IMR-90 (cell line): ENCODE measurements at regions not wholly inside any gene's neighbourhood (a gene's known extent, or its start where the extent isn't known, plus 50 kb on each side); places are given as distances from the start of the nearest gene placed in this dataset.

Experiments used
- ATAC-seq: fragments of 200-7000 bp; cut with Tn5 transposase; 2 replicates; pipeline ENCODE4 v1.9.1; 2020; ENCODE audit warnings: low read depth, mild to moderate bottlenecking, moderate library complexity
- BruUV-seq: library from RNA; stranded (reverse); fragments of 400-500 nt; replicated peaks from 2 replicates; lab custom pipeline; 2021; lab: Mats Ljungman, UMichigan
- CTCF ChIA-PET: fragments of 300-600 bp; formaldehyde crosslinking; extraction: SDS; loops from one replicate; lab custom pipeline; 2021; ENCODE audit warnings: antibody characterized with exemption; lab: Yijun Ruan, JAX
- POLR2A ChIA-PET: fragments of 300-600 bp; sonication (Branson Sonifier 250); formaldehyde crosslinking; loops from one replicate; lab custom pipeline; 2022; ENCODE audit warnings: antibody characterized with exemption; ENCODE audit not compliant: unreplicated experiment; lab: Charles Lee
- DNase-seq: peaks from one replicate; pipeline ENCODE4 v3.0.0; 2013
- H2AFZ ChIP-seq: replicated peaks from 2 replicates; pipeline ENCODE3; 2013; ENCODE audit warnings: low read length, mild to moderate bottlenecking; ENCODE audit not compliant: poor library complexity
- H2AK5ac ChIP-seq: 2 replicates; pipeline ENCODE4 v1.6.1; 2013; ENCODE audit warnings: low read depth, low read length, inconsistent platforms
- H2AK9ac ChIP-seq: replicated peaks from 2 replicates; pipeline ENCODE3; 2013; ENCODE audit warnings: mild to moderate bottlenecking, low read depth, low read length, moderate library complexity; ENCODE audit not compliant: poor library complexity
- H2BK120ac ChIP-seq: 2 replicates; pipeline ENCODE4 v1.6.1; 2013; ENCODE audit warnings: low read depth, low read length, inconsistent platforms
- H2BK15ac ChIP-seq: 3 replicates; pipeline ENCODE4 v1.6.1; 2013; ENCODE audit warnings: low read depth, low read length, inconsistent platforms
- H2BK20ac ChIP-seq: 2 replicates; pipeline ENCODE4 v1.6.1; 2013; ENCODE audit warnings: low read depth, mild to moderate bottlenecking, inconsistent platforms, low read length, moderate library complexity
- H2BK5ac ChIP-seq: 2 replicates; pipeline ENCODE4 v1.6.1; 2013; ENCODE audit warnings: mild to moderate bottlenecking, low read depth, low read length, inconsistent platforms; ENCODE audit not compliant: poor library complexity, severe bottlenecking
- H3K14ac ChIP-seq: replicated peaks from 2 replicates; pipeline ENCODE4 v1.6.1; 2013; ENCODE audit warnings: low read depth, low read length, inconsistent platforms
- H3K18ac ChIP-seq: 2 replicates; pipeline ENCODE4 v1.6.1; 2013; ENCODE audit warnings: low read depth, low read length, control low read depth
- H3K23ac ChIP-seq: 2 replicates; pipeline ENCODE4 v1.6.1; 2013; ENCODE audit warnings: low read depth, low read length, inconsistent platforms
- H3K27ac ChIP-seq: 2 replicates; pipeline ENCODE4 v1.5.1; 2013; ENCODE audit warnings: mild to moderate bottlenecking, control low read depth, low read length; ENCODE audit not compliant: insufficient read depth
- H3K27me3 ChIP-seq: 2 replicates; pipeline ENCODE4 v1.6.1; 2013; ENCODE audit warnings: low read length; ENCODE audit not compliant: control insufficient read depth, insufficient read depth
- H3K36me3 ChIP-seq: 2 replicates; pipeline ENCODE4 v1.6.1; 2013; ENCODE audit warnings: low read length, mixed read lengths; ENCODE audit not compliant: control insufficient read depth, insufficient read depth
- H3K4ac ChIP-seq: 2 replicates; pipeline ENCODE4 v1.6.1; 2013; ENCODE audit warnings: low read depth, low read length, inconsistent platforms
- H3K4me1 ChIP-seq: 2 replicates; pipeline ENCODE4 v1.6.1; 2013; ENCODE audit warnings: low read length, mixed read lengths; ENCODE audit not compliant: control insufficient read depth, insufficient read depth
- H3K4me2 ChIP-seq: 2 replicates; pipeline ENCODE4 v1.6.1; 2013; ENCODE audit warnings: low read depth, mild to moderate bottlenecking, control low read depth, low read length, moderate library complexity
- H3K4me3 ChIP-seq: 2 replicates; pipeline ENCODE4 v1.5.1; 2013; ENCODE audit warnings: low read depth, mild to moderate bottlenecking, control low read depth, low read length, moderate library complexity; ENCODE audit not compliant: insufficient read depth
- H3K56ac ChIP-seq: 2 replicates; pipeline ENCODE4 v1.6.1; 2013; ENCODE audit warnings: low read length, inconsistent platforms; ENCODE audit not compliant: insufficient read depth; ENCODE audit errors: extremely low read depth
- H3K79me1 ChIP-seq, 2 experiments: 2 replicates each; pipeline ENCODE4 v1.6.1; 2013; ENCODE audit warnings: low read length in 2 of 2, inconsistent platforms in 1 of 2, low read depth in 1 of 2
- H3K9ac ChIP-seq: 2 replicates; pipeline ENCODE4 v1.6.1; 2013; ENCODE audit warnings: low read depth, low read length, control low read depth
- H3K9me1 ChIP-seq: 2 replicates; pipeline ENCODE4 v1.6.1; 2013; ENCODE audit warnings: low read length, inconsistent platforms; ENCODE audit not compliant: insufficient read depth
- H3K9me3 ChIP-seq: 2 replicates; pipeline ENCODE4 v1.6.1; 2013; ENCODE audit warnings: low read length; ENCODE audit not compliant: control insufficient read depth, insufficient read depth
- H4K20me1 ChIP-seq: 2 replicates; pipeline ENCODE4 v1.6.1; 2013; ENCODE audit warnings: low read length, inconsistent platforms; ENCODE audit not compliant: insufficient read depth
- H4K5ac ChIP-seq: 2 replicates; pipeline ENCODE4 v1.6.1; 2013; ENCODE audit warnings: mild to moderate bottlenecking, low read depth, low read length, control low read depth
- H4K8ac ChIP-seq, 2 experiments: 2 replicates each; pipeline ENCODE4 v1.6.1; 2013; ENCODE audit warnings: low read depth in 2 of 2, low read length in 2 of 2, control low read depth in 1 of 2, inconsistent platforms in 1 of 2
- H4K91ac ChIP-seq: 2 replicates; pipeline ENCODE4 v1.6.1; 2013; ENCODE audit warnings: low read depth, low read length, inconsistent platforms; ENCODE audit not compliant: insufficient read depth
- BHLHE40 ChIP-seq: fragments of 150-350 bp; IDR thresholded peaks from 2 replicates; pipeline ENCODE4 v1.6.1; 2016; ENCODE audit warnings: mild to moderate bottlenecking, low read depth, low read length
- FOS ChIP-seq: fragments of 150-350 bp; IDR thresholded peaks from 2 replicates; pipeline ENCODE4 v1.6.1; 2016; ENCODE audit warnings: low read depth, low read length
- MAFK ChIP-seq: IDR thresholded peaks from 2 replicates; pipeline ENCODE4 v1.6.1; 2012; ENCODE audit warnings: low read depth, low read length, improper control_type of control experiment
- MAZ ChIP-seq: IDR thresholded peaks from 2 replicates; pipeline ENCODE4 v1.6.1; 2012; ENCODE audit warnings: low read depth, mild to moderate bottlenecking, low read length, improper control_type of control experiment, moderate library complexity, borderline replicate concordance
- POLR2A ChIP-seq: IDR thresholded peaks from 2 replicates; pipeline ENCODE4 v1.6.1; 2012; ENCODE audit warnings: mild to moderate bottlenecking, low read depth, low read length
- WGBS, 2 experiments: methylation state at CpG; one replicate each; pipeline versions ENCODE4 v1.1.5 to v1.1.7; 2013; ENCODE audit warnings: missing lambda C conversion rate in 2 of 2; ENCODE audit not compliant: insufficient read length in 1 of 2; ENCODE audit errors: extremely low coverage in 2 of 2; 5-methylcytosine and 5-hydroxymethylcytosine counted together
- dilution Hi-C: fragments of 300-500 bp; cut with HindIII; formaldehyde crosslinking; loops from one replicate; pipeline ENCODE4 v1.14.3; 2018; ENCODE audit warnings: low sequenced_read_pairs; ENCODE audit not compliant: unreplicated experiment
- in situ Hi-C: fragments of 300-500 bp; cut with MboI; formaldehyde crosslinking; loops from 3 replicates; pipeline ENCODE4 v1.14.3; 2019; ENCODE audit warnings: low sequenced_read_pairs, inconsistent platforms, mixed read lengths
- intact Hi-C: fragments of 100-400 bp; cut with micrococcal nuclease; formaldehyde crosslinking; loops from 2 replicates; pipeline ENCODE4 v1.10.0; 2022
- TF ChIP-seq, protein P1 (sequence below): fragments of 150-350 bp; IDR thresholded peaks from 2 replicates; pipeline ENCODE4 v1.6.1; 2017; ENCODE audit warnings: mild to moderate bottlenecking, antibody characterized with exemption, low read length, low read depth
- TF ChIP-seq, protein P2 (sequence below): conservative IDR thresholded peaks from 2 replicates; pipeline ENCODE4 v1.5.1; 2012; ENCODE audit warnings: mild to moderate bottlenecking, low read depth, low read length, improper control_type of control experiment

DNA sequence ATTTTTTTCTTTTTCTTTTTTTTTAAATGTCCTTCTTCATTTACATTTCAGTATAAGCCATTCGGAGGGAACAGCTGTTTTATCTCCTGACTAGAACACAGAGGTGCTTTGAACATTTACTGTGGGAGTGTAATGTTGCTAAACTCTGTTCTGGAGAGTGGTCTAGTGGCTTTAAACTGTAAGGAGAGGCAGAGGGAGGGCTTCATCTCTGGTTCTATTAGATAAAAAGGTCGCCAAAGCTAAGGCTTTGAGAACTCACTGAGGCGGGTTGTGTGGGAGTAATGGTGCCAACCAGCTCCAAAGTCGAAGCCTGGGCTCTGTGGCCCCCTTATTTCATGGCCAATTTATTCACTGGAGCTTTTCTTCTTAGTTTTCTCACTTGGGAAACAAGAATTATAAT, 133.2 kb downstream of the ANXA2 start:
- ChIA-PET CTCF (interaction anchor here (0.8 to 1.2 kb wide), 2 partner anchors 14 to 508 kb away, joined by 3 read pairs; no protein-coding TSS in a partner anchor), POLR2A (no interaction called here)
- Histone ChIP-seq H4K5ac (no peak overlapping the region), H3K4me2 (no peak overlapping the region), H3K4ac (no peak overlapping the region), H2BK5ac (no peak overlapping the region), H4K20me1 (no peaks in the 10 kb centered on the region; the same call in 1 of the 2 replicates), H3K27me3 (peaks cover 2% of the 10 kb centered on the region; the same call in 1 of the 2 replicates), H3K4me1 (no peaks in the 10 kb centered on the region), H2AK5ac (no peak overlapping the region), H3K14ac (no peak overlapping the region), H3K4me3 (no peak overlapping the region), H3K9me1 (no peaks in the 10 kb centered on the region), H2AFZ (no peak overlapping the region), H4K8ac (no peak overlapping the region), H3K18ac (no peak overlapping the region), H3K9ac (no peak overlapping the region), H4K91ac (no peak overlapping the region), H2AK9ac (no peak overlapping the region), H2BK20ac (no peak overlapping the region), H3K36me3 (no peaks in the 10 kb centered on the region), H3K9me3 (no peaks in the 10 kb centered on the region), H2BK15ac (no peak overlapping the region), H3K56ac (no peak overlapping the region), H2BK120ac (no peak overlapping the region), H3K79me1 (no peaks in the 10 kb centered on the region), H3K27ac (no peak overlapping the region), H3K23ac (no peak overlapping the region)
- in situ Hi-C loops (no loop called here), intact Hi-C loops (loop anchor here (2.0 kb wide), 1 partner anchor 20 kb away; no protein-coding TSS in a partner anchor), dilution Hi-C loops (no loop called here)
- BruUV-seq: no TSS peak
- TF ChIP-seq, protein P1, sequence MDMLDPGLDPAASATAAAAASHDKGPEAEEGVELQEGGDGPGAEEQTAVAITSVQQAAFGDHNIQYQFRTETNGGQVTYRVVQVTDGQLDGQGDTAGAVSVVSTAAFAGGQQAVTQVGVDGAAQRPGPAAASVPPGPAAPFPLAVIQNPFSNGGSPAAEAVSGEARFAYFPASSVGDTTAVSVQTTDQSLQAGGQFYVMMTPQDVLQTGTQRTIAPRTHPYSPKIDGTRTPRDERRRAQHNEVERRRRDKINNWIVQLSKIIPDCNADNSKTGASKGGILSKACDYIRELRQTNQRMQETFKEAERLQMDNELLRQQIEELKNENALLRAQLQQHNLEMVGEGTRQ: no peak
- TF ChIP-seq, protein P2, sequence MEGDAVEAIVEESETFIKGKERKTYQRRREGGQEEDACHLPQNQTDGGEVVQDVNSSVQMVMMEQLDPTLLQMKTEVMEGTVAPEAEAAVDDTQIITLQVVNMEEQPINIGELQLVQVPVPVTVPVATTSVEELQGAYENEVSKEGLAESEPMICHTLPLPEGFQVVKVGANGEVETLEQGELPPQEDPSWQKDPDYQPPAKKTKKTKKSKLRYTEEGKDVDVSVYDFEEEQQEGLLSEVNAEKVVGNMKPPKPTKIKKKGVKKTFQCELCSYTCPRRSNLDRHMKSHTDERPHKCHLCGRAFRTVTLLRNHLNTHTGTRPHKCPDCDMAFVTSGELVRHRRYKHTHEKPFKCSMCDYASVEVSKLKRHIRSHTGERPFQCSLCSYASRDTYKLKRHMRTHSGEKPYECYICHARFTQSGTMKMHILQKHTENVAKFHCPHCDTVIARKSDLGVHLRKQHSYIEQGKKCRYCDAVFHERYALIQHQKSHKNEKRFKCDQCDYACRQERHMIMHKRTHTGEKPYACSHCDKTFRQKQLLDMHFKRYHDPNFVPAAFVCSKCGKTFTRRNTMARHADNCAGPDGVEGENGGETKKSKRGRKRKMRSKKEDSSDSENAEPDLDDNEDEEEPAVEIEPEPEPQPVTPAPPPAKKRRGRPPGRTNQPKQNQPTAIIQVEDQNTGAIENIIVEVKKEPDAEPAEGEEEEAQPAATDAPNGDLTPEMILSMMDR: no peak
- TF ChIP-seq BHLHE40 (no peak), POLR2A (no peak), FOS (no peak), MAZ (no peak), MAFK (no peak)
- DNase-seq (no peak), ATAC-seq (no peak)
- WGBS, 2 experiments: no CpG with 5 or more reads among the region's 4 CpGs
